DOHH2 (cell line): ENCODE measurements at regions not wholly inside any gene's neighbourhood (a gene's known extent, or its start where the extent isn't known, plus 50 kb on each side); places are given as distances from the start of the nearest gene placed in this dataset.

Source experiments
- H3F3A ChIP-seq: fragments of 200-600 bp; sonication (generic), shearing (Covaris generic); 2 replicates; pipeline ENCODE4 v1.6.0; 2016; ENCODE audit warnings: antibody characterized with exemption, mild to moderate bottlenecking; ENCODE audit not compliant: control insufficient read depth, insufficient read depth
- H3K27ac ChIP-seq: fragments of 200-600 bp; sonication (generic); 2 replicates; pipeline ENCODE4 v1.5.1; 2014; ENCODE audit warnings: low read depth, mild to moderate bottlenecking, low read length, moderate library complexity
- H3K27me3 ChIP-seq: fragments of 200-600 bp; sonication (generic); 2 replicates; pipeline ENCODE4 v1.6.1; 2014; ENCODE audit warnings: mild to moderate bottlenecking, low read length, mixed read lengths; ENCODE audit not compliant: control insufficient read depth
- H3K36me3 ChIP-seq: fragments of 200-600 bp; sonication (generic); 2 replicates; pipeline ENCODE4 v1.6.1; 2014; ENCODE audit warnings: mild to moderate bottlenecking, low read length, moderate library complexity, mixed read lengths; ENCODE audit not compliant: control insufficient read depth
- H3K4me1 ChIP-seq: fragments of 200-600 bp; sonication (generic); 2 replicates; pipeline ENCODE4 v1.6.1; 2014; ENCODE audit warnings: mild to moderate bottlenecking, low read length, mixed read lengths; ENCODE audit not compliant: control insufficient read depth
- H3K4me2 ChIP-seq: fragments of 200-600 bp; sonication (generic); 2 replicates; pipeline ENCODE4 v1.6.0; 2014; ENCODE audit warnings: mild to moderate bottlenecking, low read length, moderate library complexity
- H3K4me3 ChIP-seq: fragments of 200-600 bp; sonication (generic); 2 replicates; pipeline ENCODE4 v1.5.1; 2014; ENCODE audit warnings: mild to moderate bottlenecking, low read length, mixed read lengths
- H3K79me2 ChIP-seq: fragments of 200-600 bp; sonication (generic); 2 replicates; pipeline ENCODE4 v1.6.1; 2014; ENCODE audit warnings: mild to moderate bottlenecking, low read length, mixed read lengths; ENCODE audit not compliant: control insufficient read depth
- H3K9me2 ChIP-seq: fragments of 200-600 bp; sonication (generic); replicated peaks from 2 replicates; pipeline ENCODE4 v1.6.1; 2014; ENCODE audit warnings: mild to moderate bottlenecking, low read length, mixed read lengths; ENCODE audit not compliant: control insufficient read depth
- H3K9me3 ChIP-seq: fragments of 200-600 bp; sonication (generic); 2 replicates; pipeline ENCODE4 v1.6.1; 2014; ENCODE audit warnings: antibody characterized with exemption, low read length, mixed read lengths; ENCODE audit not compliant: control insufficient read depth, insufficient read depth
- H4K20me1 ChIP-seq: fragments of 200-600 bp; sonication (generic); 2 replicates; pipeline ENCODE4 v1.6.0; 2014; ENCODE audit warnings: low read depth, mild to moderate bottlenecking, antibody characterized with exemption, low read length, moderate library complexity; ENCODE audit not compliant: control insufficient read depth, insufficient read depth
- CTCF ChIP-seq: fragments of 200-600 bp; sonication (generic); IDR thresholded peaks from one replicate; pipeline ENCODE4 v1.5.1; 2014; ENCODE audit warnings: antibody characterized with exemption, mild to moderate bottlenecking, low read depth, low read length; ENCODE audit not compliant: poor library complexity, severe bottlenecking
- EZH2phosphoT487 ChIP-seq: fragments of 200-600 bp; sonication (generic); IDR thresholded peaks from 2 replicates; pipeline ENCODE4 v1.6.1; 2017; ENCODE audit warnings: borderline replicate concordance, mild to moderate bottlenecking, antibody characterized with exemption, low read length, moderate library complexity, mixed read lengths

GRCh38 chr12:66744956-66745383, 66.1 kb upstream of the GRIP1 start:
- H3K9me2 ChIP-seq, result no peaks in the 10 kb centered on the region
- H3K27ac ChIP-seq, result 0 out of 2 replicates have a peak overlapping the region, but pooled peaks have one; percentile 1
- 0 out of 2 replicates have a peak, but pooled peaks cover 2% of the 10 kb centered on the region for H3K79me2 ChIP-seq
- H4K20me1 ChIP-seq, result no peaks in the 10 kb centered on the region
- H3K9me3 ChIP-seq, result no peaks in the 10 kb centered on the region
- H3K4me2 ChIP-seq, result peak overlapping the region; percentile 55
- H3K27me3 ChIP-seq, result no peaks in the 10 kb centered on the region
- peak overlapping the region; percentile 38 for H3K4me3 ChIP-seq
- peaks cover 55% of the 10 kb centered on the region for H3K4me1 ChIP-seq
- TF ChIP-seq CTCF, result peak; percentile 20
- TF ChIP-seq EZH2phosphoT487, result no peak
- H3K36me3 ChIP-seq, result no peaks in the 10 kb centered on the region
- H3F3A ChIP-seq, result no peaks in the 10 kb centered on the region

GRCh38 chr12:66746489-66747201, 67.8 kb upstream of the GRIP1 start:
- H3F3A ChIP-seq, result no peaks in the 10 kb centered on the region
- TF ChIP-seq EZH2phosphoT487 (no peak), CTCF (no peak)
- H3K27ac ChIP-seq, result no peak overlapping the region
- no peaks in the 10 kb centered on the region for H3K9me2 ChIP-seq
- H3K4me3 ChIP-seq, result peak overlapping the region; percentile 38
- H3K9me3 ChIP-seq, result no peaks in the 10 kb centered on the region
- H3K27me3 ChIP-seq, result no peaks in the 10 kb centered on the region
- peaks cover 54% of the 10 kb centered on the region for H3K4me1 ChIP-seq
- H4K20me1 ChIP-seq, result no peaks in the 10 kb centered on the region
- H3K36me3 ChIP-seq, result no peaks in the 10 kb centered on the region
- H3K79me2 ChIP-seq, result 0 out of 2 replicates have a peak, but pooled peaks cover 2% of the 10 kb centered on the region
- H3K4me2 ChIP-seq, result peak overlapping the region; percentile 55

- Histone ChIP-seq H3K27me3 (no peaks in the 10 kb centered on the region), H3K4me3 (no peak overlapping the region)
Measured at GRCh38 chr12:66751432-66752113, 72.7 kb upstream of the GRIP1 start.

More at GRCh38 chr12:66751432-66752113, 72.7 kb upstream of the GRIP1 start:
- H3K4me1 ChIP-seq, result peaks cover 12% of the 10 kb centered on the region
- no peaks in the 10 kb centered on the region for H3K79me2 ChIP-seq
- no peaks in the 10 kb centered on the region for H3K9me3 ChIP-seq
- no peaks in the 10 kb centered on the region for H3K36me3 ChIP-seq
- no peaks in the 10 kb centered on the region for H4K20me1 ChIP-seq
- H3K4me2 ChIP-seq, result no peak overlapping the region
- no peaks in the 10 kb centered on the region for H3K9me2 ChIP-seq
- no peak for TF ChIP-seq EZH2phosphoT487
- TF ChIP-seq CTCF, result no peak
- H3F3A ChIP-seq, result no peaks in the 10 kb centered on the region
- H3K27ac ChIP-seq, result no peak overlapping the region
